Mononuclear cell (primary cell): ENCODE measurements at regions not wholly inside any gene's neighbourhood (a gene's known extent, or its start where the extent isn't known, plus 50 kb on each side); places are given as distances from the start of the nearest gene placed in this dataset.
"Not testable (repeated sequence)": the region's sequence is repeated elsewhere in the genome, so short reads cannot be mapped to it uniquely, and the experiment has no call there.

Experiments
- H3K27me3 ChIP-seq: 2 replicates; pipeline ENCODE4 v1.6.0; 2011; ENCODE audit warnings: low read length, control low read depth; ENCODE audit not compliant: insufficient read depth
- H3K4me1 ChIP-seq: 2 replicates; pipeline ENCODE4 v1.5.1; 2011; ENCODE audit warnings: mild to moderate bottlenecking, low read length, control low read depth; ENCODE audit not compliant: insufficient read depth
- H3K4me3 ChIP-seq: 2 replicates; pipeline ENCODE4 v1.5.1; 2011; ENCODE audit warnings: mild to moderate bottlenecking, low read length, moderate library complexity
- H3K9me3 ChIP-seq: 2 replicates; pipeline ENCODE4 v1.5.1; 2011; ENCODE audit warnings: low read depth, mild to moderate bottlenecking, control low read depth, low read length

DNA sequence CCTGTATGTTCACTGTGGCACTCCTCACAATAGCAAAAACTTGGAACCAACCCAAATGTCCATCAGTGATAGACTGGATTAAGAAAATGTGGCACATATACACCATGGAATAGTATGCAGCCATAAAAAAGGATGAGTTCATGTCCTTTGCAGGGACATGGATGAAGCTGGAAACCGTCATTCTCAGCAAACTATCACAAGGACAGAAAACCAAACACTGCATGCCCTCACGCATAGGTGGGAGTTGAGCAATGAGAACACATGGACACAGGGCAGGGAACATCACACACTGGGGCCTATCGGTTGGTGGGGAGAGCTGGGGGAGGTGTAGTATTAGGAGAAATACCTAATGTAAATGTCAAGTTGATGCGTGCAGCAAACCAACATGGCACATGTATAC lies 275.7 kb upstream of the TLE3 start:
- H3K27me3 ChIP-seq, H3K4me3 ChIP-seq, H3K4me1 ChIP-seq, H3K9me3 ChIP-seq: not testable (repeated sequence)

DNA sequence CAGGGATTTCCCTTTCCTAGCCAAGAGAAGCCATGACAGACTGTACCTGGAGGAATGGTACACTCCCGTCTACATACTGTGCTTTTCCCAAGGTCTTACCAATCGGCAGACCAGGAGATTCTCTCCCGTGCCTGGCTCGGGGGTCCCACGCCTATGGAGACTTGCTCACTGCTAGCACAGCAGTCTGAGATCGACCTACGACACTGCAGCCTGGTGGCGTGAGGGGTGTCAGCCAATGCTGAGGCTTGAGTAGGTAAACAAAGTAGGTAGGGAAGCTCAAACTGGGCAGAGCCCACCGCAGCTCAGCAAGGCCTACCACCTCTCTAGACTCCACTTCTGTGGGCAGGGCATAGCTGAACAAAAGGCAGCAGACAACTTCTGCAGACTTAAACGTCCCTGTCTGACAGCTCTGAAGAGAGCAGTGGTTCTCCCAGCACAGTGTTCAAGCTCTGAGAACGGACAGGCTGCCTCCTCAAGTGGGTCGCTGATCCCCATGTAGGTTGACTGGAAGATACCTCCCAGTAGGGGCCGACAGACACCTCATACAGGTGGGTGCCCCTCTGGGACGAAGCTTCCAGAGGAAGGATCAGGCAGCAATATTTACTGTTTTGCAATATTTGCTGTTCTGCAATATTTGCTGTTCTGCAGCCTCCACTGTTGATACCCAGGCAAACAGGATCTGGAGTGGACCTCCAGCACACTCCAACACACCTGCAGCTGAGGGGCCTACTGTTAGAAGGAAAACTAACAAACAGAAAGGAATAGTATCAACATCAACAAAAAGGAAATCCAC lies 270.4 kb upstream of the TLE3 start:
- H3K27me3 ChIP-seq, H3K9me3 ChIP-seq, H3K4me1 ChIP-seq: not testable (repeated sequence)

DNA sequence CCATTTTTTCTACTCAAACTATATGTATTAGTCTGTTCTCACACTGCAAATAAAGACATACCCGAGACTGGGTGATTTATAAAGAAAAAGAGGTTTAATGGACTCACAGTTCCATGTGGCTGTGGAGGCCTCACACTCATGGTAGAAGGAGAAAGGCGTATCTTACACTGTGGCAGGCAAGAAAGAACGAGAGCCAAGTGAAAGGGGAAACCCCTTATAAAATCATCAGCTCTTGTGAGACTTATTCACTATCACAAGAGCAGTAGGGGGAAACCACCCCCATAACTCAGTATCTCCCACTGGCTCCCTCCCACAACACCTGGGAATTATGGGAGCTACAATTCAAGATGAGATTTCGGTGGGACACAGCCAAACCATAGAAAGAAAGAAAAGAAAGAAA lies 266.3 kb upstream of the TLE3 start:
- H3K27me3 ChIP-seq, H3K9me3 ChIP-seq, H3K4me1 ChIP-seq, H3K4me3 ChIP-seq: not testable (repeated sequence)

More for the DNA sequence above, 270.4 kb upstream of the TLE3 start:
- not testable (repeated sequence) for H3K4me3 ChIP-seq

DNA sequence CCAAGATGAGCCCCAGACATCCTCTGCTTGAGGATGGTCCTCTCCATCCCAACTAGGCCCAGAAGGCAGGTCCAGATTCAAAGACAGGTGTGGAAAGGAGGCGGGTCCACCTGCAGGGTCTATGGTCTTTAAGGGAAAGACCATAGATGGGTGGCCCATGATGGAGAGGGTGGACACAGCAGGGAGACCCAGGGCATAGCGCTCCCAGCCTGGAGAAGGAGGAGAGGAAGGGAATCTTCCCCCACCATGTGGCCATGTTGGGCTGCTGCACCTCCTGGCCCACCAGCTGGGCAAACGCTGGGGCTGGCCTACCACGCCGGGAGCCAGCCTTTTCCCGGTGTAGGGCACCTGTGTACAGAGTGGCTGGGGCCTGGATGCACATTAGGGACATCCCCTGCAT lies 265.2 kb upstream of the TLE3 start:
- Histone ChIP-seq H3K4me1 (no peaks in the 10 kb centered on the region), H3K4me3 (no peak overlapping the region)

DNA sequence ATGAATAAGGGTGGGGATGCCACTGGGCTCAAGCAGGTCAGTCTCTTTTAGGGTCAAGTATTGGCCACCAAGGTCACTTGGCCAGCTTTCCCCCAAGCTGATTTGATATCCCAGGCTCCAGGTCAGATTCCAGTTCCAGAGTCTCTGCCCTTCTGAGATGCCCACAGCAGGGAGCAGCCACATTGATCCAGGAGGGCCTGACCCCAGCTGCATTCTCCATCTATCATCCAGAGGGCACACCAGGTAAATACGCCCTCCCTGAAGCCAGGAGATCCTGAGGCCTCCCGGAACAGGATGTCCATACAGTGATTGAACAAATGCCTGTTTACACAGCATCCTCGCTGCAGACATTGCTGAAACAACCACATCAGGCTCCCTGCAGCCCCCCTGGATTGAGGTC lies 264.6 kb upstream of the TLE3 start:
- H3K4me3 ChIP-seq = no peak overlapping the region
- H3K27me3 ChIP-seq = no peaks in the 10 kb centered on the region
- no peaks in the 10 kb centered on the region for H3K9me3 ChIP-seq
- H3K4me1 ChIP-seq = no peaks in the 10 kb centered on the region

More for the DNA sequence above, 265.2 kb upstream of the TLE3 start:
- H3K27me3 ChIP-seq = no peaks in the 10 kb centered on the region
- no peaks in the 10 kb centered on the region for H3K9me3 ChIP-seq

DNA sequence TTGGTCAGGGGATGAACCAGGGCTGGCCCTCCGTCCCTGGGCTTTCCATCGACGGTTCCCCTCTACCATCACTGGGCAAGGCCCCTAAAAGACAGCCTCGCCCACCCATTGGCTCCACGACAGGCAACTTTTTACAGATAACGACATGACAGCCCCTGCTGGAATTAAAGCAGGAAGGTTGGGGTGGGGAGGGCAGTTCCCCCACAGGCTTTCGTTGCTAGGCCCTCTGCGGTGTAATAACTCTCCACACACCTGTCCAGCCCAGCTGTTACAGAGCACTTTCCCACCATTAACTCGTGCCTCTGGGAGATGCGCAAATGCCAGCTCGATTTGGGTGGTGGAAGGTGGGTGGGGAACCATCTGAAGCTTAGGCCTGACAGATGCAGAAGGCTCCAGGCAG lies 264.2 kb upstream of the TLE3 start:
- no peaks in the 10 kb centered on the region for H3K4me1 ChIP-seq
- H3K4me3 ChIP-seq = no peak overlapping the region
- H3K9me3 ChIP-seq = no peaks in the 10 kb centered on the region
- H3K27me3 ChIP-seq = no peaks in the 10 kb centered on the region

DNA sequence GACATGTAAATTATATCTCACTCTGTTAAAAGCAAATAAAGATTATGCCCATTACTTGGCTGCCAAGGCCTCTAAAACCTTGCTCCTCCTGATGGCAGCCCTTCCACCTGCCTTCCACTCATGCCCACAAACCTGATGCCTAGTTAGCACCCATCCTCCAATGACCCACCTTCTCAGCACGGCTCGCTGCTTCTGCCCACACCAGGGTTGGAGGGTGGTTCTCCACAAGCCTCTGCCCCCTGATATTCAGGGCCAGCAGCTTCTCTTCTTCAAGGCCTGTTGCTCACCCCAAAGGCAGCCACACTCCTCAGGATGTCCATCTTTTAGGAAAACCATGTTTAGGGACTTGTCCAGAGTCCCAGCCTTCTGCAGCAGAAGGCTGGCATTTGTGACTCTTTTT lies 263.4 kb upstream of the TLE3 start:
- H3K27me3 ChIP-seq = no peaks in the 10 kb centered on the region
- no peaks in the 10 kb centered on the region for H3K4me1 ChIP-seq
- H3K9me3 ChIP-seq = no peaks in the 10 kb centered on the region
- H3K4me3 ChIP-seq = no peak overlapping the region

DNA sequence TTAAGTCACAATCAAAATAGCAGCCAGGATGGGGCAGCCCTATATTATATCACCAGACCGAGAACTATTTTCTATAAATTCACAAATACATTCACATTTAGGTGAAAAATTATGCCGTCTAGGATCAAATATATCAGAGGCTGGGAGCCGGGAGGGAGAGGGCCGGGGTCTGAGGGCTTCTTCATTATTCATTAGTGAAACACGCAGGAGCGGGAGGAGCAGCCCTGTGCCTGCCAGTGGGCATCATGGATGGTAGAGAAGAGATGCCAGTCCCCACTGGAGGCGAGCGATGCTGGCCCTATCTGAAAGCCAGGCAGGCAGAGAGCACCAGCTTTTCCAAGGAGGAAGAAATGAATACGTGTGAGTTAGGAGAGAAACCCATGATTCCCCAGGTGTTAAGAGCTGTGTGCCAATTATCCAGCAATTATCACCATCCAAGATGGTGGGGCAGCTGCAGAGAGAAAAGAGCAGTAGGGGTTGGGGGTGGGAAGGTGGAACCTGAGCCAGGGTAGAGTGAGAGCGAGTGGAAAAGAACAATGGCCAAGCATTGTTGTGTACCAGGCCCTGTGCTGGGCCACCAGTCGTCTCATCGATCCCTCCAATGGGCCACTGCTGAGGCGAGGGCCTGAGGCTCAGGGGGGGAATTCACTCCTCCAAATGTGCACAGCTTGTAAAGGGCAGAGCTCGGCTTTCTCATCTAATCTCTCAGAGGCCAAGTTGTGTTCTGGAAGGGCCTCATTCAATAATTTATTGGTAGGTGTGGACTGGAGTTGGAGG lies 261.3 kb upstream of the TLE3 start:
- H3K4me3 ChIP-seq = no peak overlapping the region
- no peaks in the 10 kb centered on the region for H3K4me1 ChIP-seq
- H3K27me3 ChIP-seq = no peaks in the 10 kb centered on the region
- no peaks in the 10 kb centered on the region for H3K9me3 ChIP-seq

DNA sequence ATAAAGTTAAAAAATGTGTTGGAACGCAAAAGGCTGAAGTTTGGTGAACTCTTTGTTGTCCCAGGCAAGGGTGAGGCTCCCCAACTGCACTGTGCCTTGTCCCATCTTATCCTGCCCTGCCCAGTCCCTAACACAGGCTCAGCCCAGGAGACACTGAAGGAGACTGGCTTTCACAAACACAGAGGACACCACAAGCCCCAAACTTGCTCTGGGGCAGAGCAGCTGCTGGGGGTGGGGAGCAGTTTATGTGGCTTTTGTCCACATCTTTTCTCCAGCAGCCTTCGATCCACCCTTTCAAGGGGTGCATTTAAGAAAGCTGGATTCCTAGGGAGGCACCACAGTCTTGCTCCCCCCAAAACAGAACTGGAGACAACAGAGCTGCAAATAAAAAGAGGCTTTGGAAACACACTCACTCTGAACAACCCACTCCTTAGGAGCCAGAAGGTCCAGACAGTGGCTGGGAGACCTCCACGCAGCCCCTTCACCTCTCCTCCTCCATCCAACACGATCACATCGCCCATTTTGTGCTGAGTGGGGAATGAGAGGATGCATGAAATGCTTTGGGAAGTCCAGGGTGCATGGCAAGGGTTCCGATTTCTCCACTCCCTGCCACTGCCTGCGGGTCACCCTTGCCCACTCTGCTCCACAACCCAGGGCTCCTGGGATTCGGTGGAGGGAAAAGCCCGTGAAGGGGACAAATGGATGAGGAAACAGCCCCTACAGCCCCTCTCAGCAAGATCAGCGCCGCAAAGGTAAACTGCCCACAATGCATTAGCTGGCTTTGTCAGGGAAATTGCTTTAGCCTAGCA lies 260.5 kb upstream of the TLE3 start:
- Histone ChIP-seq H3K9me3 (no peaks in the 10 kb centered on the region), H3K4me1 (no peaks in the 10 kb centered on the region), H3K4me3 (no peak overlapping the region), H3K27me3 (no peaks in the 10 kb centered on the region)

DNA sequence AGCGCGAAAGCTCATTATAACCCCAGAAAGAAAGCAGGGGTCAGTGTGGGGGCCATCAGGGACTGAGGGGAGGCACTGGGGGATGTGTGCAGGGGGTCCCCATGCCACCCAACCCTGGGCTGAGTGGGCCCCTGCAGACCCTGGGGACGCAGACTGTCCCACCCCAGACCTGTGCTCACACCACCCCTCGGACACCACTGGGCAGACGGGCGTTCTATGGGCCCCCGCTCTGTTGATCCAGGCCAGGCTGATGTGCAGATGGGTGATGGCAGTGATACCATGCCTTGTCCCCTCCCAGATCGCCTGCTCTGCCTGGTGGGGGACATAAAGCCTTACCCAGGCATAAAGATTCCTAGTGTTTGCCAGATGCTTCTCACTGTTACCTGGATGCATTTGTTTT lies 259.7 kb upstream of the TLE3 start:
- no peaks in the 10 kb centered on the region for H3K27me3 ChIP-seq
- H3K9me3 ChIP-seq = no peaks in the 10 kb centered on the region
- H3K4me3 ChIP-seq = no peak overlapping the region
- H3K4me1 ChIP-seq = no peaks in the 10 kb centered on the region

DNA sequence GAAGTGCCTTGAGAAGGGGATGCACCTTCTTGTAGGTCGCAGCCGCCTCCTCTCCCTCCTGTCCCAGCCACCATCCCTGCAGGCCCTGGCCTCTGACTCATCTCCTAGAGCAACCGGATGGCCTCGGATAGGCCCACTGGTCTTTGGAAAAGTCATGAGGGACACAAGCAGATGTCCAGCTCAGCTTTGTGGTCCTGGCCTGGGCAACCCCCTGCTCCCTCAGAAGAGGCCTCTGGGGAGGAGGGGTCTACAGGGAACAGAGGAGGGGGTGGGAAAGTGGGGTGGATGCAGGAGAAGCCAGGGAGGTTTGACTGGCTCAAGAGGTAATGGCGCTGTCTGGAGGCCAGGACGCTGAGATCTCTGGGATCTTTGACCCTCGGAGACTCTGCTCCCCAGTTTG lies 259.2 kb upstream of the TLE3 start:
- H3K4me1 ChIP-seq = no peaks in the 10 kb centered on the region
- H3K27me3 ChIP-seq = no peaks in the 10 kb centered on the region
- no peaks in the 10 kb centered on the region for H3K9me3 ChIP-seq
- no peak overlapping the region for H3K4me3 ChIP-seq

DNA sequence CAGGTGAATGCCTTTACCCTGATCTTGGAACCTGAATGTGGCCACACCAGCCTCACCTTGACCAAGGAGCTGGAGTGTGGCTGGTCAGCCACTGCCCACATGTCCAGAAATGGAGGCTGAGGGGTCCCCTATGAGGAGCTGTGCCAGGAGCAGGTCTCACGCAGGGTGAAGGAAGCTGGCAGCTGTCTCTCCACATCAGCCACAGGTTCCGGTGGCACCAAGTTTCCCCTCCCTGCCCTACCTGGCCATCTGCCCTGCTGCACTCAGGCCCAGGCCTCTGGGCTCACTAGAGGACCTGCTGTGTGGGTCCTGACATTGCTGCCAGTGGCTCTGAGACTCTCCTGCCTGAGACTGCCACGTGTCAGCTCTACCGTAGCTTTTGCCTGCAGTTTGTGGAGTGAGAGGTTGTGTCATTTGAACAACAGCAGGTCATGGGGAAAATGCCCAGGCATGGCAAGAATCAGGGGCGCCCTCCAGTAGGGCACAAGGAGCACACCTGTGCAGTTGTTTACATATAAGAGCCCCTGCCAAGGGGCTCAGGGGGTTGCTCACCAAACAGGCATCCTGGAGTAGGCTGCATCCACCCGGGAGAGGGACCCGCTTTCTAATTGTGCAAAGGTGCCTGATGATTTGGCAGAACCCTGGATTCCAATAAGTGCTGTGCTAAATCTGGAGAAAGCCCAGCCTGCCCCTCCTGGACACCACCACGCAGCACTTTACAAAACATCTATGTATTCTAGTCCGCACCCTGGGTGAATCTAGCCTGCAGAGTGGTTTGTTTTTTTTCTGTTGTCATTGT lies 258.5 kb upstream of the TLE3 start:
- Histone ChIP-seq H3K9me3 (no peaks in the 10 kb centered on the region), H3K4me1 (no peaks in the 10 kb centered on the region), H3K4me3 (no peak overlapping the region), H3K27me3 (no peaks in the 10 kb centered on the region)

DNA sequence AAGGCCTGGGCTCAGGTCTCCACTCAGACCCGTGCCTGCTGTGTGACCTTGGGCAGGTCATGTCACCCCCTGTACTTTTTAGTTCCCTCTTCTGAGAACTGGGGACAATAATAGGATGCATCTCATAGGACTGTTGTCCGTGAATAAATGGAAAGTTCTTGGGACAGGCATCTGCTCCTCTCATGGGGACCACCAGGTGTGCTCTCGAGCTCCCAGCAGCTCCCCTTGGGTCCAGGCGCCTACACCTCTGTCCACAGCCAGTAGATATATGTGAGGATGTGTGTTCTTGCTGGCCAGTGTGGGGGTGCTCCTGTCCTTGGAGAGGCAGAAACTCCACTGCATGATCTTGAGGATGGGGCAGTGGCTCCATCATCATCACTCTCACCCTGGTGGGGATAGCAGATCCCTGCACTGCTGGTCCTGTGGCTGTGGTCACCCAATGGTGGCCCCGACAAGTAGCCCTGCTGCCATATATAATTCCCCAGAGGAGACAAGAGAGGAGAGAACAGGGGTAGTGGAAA lies 257.6 kb upstream of the TLE3 start:
- no peaks in the 10 kb centered on the region for H3K9me3 ChIP-seq
- no peaks in the 10 kb centered on the region for H3K4me1 ChIP-seq
- H3K27me3 ChIP-seq = no peaks in the 10 kb centered on the region
- H3K4me3 ChIP-seq = no peak overlapping the region

DNA sequence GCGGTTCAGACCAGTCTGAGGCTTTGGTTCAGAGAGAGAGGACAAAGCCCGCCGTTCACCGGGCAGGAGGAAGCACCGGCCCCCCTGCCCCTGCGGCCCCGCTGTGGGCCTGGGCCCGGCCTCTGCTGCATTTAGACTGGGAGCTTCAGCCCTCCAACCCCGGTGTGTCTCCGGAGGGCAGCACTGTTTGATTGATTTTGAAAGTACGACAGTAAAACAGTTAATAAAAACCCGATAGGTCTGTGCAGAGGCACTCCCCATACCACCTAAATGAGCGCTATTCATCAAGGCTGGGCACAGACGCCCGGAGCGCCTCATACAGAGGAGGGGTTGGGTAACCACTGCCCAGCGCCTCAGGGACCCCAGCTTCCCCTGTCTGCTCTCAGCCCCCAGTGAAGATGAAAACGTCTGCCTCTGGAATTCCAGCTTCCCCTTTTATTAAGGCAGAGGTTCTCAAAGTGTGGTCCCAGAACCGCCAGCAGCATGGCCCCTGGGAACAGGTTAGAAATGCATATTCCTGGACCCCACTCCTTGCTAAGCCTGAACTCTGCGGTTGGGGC lies 256.7 kb upstream of the TLE3 start:
- Histone ChIP-seq H3K27me3 (no peaks in the 10 kb centered on the region), H3K4me3 (no peak overlapping the region), H3K4me1 (peaks cover 7% of the 10 kb centered on the region), H3K9me3 (no peaks in the 10 kb centered on the region)
